DOHH2 (cell line): ENCODE measurements at regions not wholly inside any gene's neighbourhood (a gene's known extent, or its start where the extent isn't known, plus 50 kb on each side); places are given as distances from the start of the nearest gene placed in this dataset.

Experiments
- EZH2phosphoT487 ChIP-seq: fragments of 200-600 bp; sonication (generic); IDR thresholded peaks from 2 replicates; pipeline ENCODE4 v1.6.1; 2017; ENCODE audit warnings: borderline replicate concordance, mild to moderate bottlenecking, antibody characterized with exemption, low read length, moderate library complexity, mixed read lengths
- TF ChIP-seq, protein P1 (sequence below): fragments of 200-600 bp; sonication (generic); IDR thresholded peaks from one replicate; pipeline ENCODE4 v1.5.1; 2014; ENCODE audit warnings: antibody characterized with exemption, mild to moderate bottlenecking, low read depth, low read length; ENCODE audit not compliant: poor library complexity, severe bottlenecking

DNA sequence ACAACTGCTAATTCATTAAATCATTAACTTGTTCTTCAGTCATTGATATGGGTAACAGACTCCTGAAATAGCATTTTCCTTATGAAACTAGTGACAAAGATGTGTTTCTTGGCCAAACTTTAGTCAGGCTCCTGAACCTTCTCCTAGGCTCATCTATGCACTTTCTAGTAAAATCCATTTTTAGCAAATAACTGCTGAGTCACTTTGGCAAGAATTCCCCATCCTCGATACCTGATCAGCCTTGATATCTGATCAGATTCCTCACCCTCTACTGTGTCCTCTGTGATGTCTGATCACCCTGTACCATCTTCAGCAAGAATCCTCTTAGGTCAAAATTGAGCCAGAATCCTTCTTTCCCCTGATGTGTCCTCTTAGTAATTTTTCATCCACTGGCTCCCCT, 161.2 kb upstream of the TAPT1 start:
- TF ChIP-seq, protein P1, sequence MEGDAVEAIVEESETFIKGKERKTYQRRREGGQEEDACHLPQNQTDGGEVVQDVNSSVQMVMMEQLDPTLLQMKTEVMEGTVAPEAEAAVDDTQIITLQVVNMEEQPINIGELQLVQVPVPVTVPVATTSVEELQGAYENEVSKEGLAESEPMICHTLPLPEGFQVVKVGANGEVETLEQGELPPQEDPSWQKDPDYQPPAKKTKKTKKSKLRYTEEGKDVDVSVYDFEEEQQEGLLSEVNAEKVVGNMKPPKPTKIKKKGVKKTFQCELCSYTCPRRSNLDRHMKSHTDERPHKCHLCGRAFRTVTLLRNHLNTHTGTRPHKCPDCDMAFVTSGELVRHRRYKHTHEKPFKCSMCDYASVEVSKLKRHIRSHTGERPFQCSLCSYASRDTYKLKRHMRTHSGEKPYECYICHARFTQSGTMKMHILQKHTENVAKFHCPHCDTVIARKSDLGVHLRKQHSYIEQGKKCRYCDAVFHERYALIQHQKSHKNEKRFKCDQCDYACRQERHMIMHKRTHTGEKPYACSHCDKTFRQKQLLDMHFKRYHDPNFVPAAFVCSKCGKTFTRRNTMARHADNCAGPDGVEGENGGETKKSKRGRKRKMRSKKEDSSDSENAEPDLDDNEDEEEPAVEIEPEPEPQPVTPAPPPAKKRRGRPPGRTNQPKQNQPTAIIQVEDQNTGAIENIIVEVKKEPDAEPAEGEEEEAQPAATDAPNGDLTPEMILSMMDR, result no peak
- TF ChIP-seq EZH2phosphoT487, result no peak
